ENCODE measurements at regions not wholly inside any gene's neighbourhood (a gene's known extent, or its start where the extent isn't known, plus 50 kb on each side); places are given as distances from the start of the nearest gene placed in this dataset.
A peak's percentile ranks its signal among the peaks of the same experiment; 100 is the strongest.

DNA sequence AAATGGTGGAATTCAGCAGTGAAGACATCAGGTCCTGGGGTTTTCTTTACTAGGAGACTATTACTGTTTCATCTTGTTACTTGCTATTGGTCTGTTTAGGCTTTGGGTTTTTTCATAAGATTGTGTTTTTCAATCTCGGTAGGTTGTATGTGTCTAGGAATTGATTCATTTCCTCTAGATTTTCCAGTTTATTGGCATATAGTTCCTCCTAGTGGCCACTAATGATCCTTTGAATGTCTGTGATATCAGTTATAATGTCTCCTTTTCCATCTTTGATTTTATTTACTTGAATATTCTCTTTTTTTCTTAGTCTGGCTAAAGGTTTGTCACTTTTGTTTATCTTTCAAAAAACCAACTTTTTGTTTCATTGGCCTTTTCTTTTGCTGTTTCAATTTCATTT is 233.0 kb downstream of the RWDD3 start:
- no peaks in the 10 kb centered on the region for H3K27me3 ChIP-seq (ENCODE audit: insufficient read depth, low read depth)
- no peaks in the 10 kb centered on the region for H3K9me3 ChIP-seq (ENCODE audit: insufficient read depth, low read depth)
- no peak for TF ChIP-seq EZH2 (IDR thresholded peaks at IDR 0.05; ENCODE audit: low read depth)
- peak; percentile 67 for TF ChIP-seq CTCF (conservative IDR thresholded peaks at IDR 0.05)
- intact Hi-C loops (cut with micrococcal nuclease; ENCODE audit: unreplicated experiment), result no loop called here
- no peak overlapping the region for H3K4me3 ChIP-seq
- H3K4me1 ChIP-seq (replicated peaks; ENCODE audit: insufficient read depth), result no peaks in the 10 kb centered on the region
- H3K79me2 ChIP-seq (ENCODE audit: low read depth), result no peaks in the 10 kb centered on the region
- H3K4me2 ChIP-seq, result no peak overlapping the region
- no peak for DNase-seq
- no peak overlapping the region for H2AFZ ChIP-seq
- no peaks in the 10 kb centered on the region for H3K9me2 ChIP-seq (ENCODE audit: insufficient read depth)
- BruUV-seq (replicated peaks), result no TSS peak
- ChIA-PET POLR2A (ENCODE audit: unreplicated experiment) (no interaction called here), CTCF (no interaction called here)
- H3F3A ChIP-seq (ENCODE audit: insufficient read depth, low read depth), result no peaks in the 10 kb centered on the region
- H4K20me1 ChIP-seq (ENCODE audit: insufficient read depth), result peaks cover 8% of the 10 kb centered on the region; the same call in 1 of the 2 replicates
- no peak overlapping the region for H3K27ac ChIP-seq
- H3K36me3 ChIP-seq (ENCODE audit: low read depth), result no peaks in the 10 kb centered on the region

DNA sequence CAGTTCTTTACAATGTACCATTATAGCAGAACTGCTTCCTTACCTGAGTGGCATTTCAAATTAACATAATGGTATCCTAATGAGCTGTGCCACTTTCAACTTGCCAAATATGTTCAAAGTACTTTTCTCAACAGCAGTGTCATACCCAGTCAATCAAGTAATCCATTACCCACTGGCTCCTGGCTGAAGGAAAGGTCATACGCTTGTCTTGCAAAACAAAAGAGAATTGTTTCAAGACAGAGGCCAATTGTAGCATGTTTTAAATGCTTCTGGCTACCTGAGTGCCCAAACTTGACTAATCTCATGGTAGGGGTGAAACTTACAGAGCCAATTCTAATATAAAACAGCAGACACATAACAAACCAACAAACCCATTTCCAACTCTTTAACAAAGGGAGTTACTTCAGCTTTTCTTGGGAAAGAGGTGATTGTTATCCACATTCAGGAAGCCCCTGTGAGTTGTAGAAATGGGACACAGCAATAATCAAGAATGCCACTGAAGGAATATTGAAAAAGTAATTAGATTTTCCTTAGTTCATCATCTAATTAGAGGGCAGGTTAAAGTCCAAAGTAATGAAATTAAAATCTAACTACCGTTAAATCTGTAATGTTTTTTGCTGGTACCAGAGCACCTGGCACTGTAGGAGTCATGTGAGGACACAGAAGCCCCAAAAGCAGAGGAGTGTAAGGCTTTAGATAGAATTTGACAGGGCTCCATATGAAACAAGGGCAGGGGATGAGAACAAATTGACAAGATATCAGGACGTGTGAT is 241.9 kb downstream of the RWDD3 start:
- Histone ChIP-seq H3K4me3 (no peak overlapping the region), H2AFZ (no peak overlapping the region), H3K4me2 (no peak overlapping the region), H3K27me3 (ENCODE audit: insufficient read depth, low read depth) (no peaks in the 10 kb centered on the region), H3K9me3 (ENCODE audit: insufficient read depth, low read depth) (no peaks in the 10 kb centered on the region), H3F3A (ENCODE audit: insufficient read depth, low read depth) (no peaks in the 10 kb centered on the region), H3K4me1 (replicated peaks; ENCODE audit: insufficient read depth) (no peaks in the 10 kb centered on the region), H3K9me2 (ENCODE audit: insufficient read depth) (0 out of 2 replicates have a peak, but pooled peaks cover 4% of the 10 kb centered on the region), H3K79me2 (ENCODE audit: low read depth) (no peaks in the 10 kb centered on the region), H3K27ac (no peak overlapping the region), H4K20me1 (ENCODE audit: insufficient read depth) (no peaks in the 10 kb centered on the region), H3K36me3 (ENCODE audit: low read depth) (no peaks in the 10 kb centered on the region)
- ChIA-PET CTCF (no interaction called here), POLR2A (ENCODE audit: unreplicated experiment) (no interaction called here)
- intact Hi-C loops (cut with micrococcal nuclease; ENCODE audit: unreplicated experiment), result no loop called here
- no peak for DNase-seq
- TF ChIP-seq CTCF (conservative IDR thresholded peaks at IDR 0.05), result no peak
- no peak for TF ChIP-seq EZH2 (IDR thresholded peaks at IDR 0.05; ENCODE audit: low read depth)
- BruUV-seq (replicated peaks), result no TSS peak

DNA sequence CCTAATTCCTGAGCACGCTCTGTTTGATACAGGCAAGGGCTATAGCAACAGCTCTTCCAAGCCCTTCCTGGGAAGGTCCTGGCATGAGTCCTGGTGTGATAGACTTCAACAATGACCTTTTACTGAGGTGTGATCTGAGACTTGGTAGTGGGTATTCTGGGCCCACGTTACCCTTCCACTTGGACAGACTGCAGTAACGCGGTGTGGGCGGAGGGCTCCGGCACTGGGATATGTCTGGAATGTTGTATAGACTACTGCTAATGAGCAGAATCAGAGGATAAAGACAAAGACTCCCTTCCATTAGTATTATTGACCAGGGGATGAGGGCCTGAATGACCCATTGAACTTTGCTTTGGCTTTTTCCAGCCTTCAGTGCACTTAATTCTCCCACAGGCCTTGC is 262.3 kb downstream of the RWDD3 start:
- no peaks in the 10 kb centered on the region for H3K36me3 ChIP-seq (ENCODE audit: low read depth)
- ChIA-PET CTCF (no interaction called here), POLR2A (ENCODE audit: unreplicated experiment) (no interaction called here)
- no peak overlapping the region for H3K4me2 ChIP-seq
- intact Hi-C loops (cut with micrococcal nuclease; ENCODE audit: unreplicated experiment), result no loop called here
- H3K4me1 ChIP-seq (replicated peaks; ENCODE audit: insufficient read depth), result no peaks in the 10 kb centered on the region
- 0 out of 2 replicates have a peak, but pooled peaks cover 4% of the 10 kb centered on the region for H3K27me3 ChIP-seq (ENCODE audit: insufficient read depth, low read depth)
- no peak for DNase-seq
- no peaks in the 10 kb centered on the region for H4K20me1 ChIP-seq (ENCODE audit: insufficient read depth)
- no peaks in the 10 kb centered on the region for H3K9me2 ChIP-seq (ENCODE audit: insufficient read depth)
- H3K79me2 ChIP-seq (ENCODE audit: low read depth), result no peaks in the 10 kb centered on the region
- H3F3A ChIP-seq (ENCODE audit: insufficient read depth, low read depth), result no peaks in the 10 kb centered on the region
- no peaks in the 10 kb centered on the region for H3K9me3 ChIP-seq (ENCODE audit: insufficient read depth, low read depth)
- TF ChIP-seq EZH2 (IDR thresholded peaks at IDR 0.05; ENCODE audit: low read depth) (no peak), CTCF (conservative IDR thresholded peaks at IDR 0.05) (no peak)
- H2AFZ ChIP-seq, result no peak overlapping the region
- H3K27ac ChIP-seq, result no peak overlapping the region
- H3K4me3 ChIP-seq, result no peak overlapping the region
- no TSS peak for BruUV-seq (replicated peaks)

All from PC-9 (cell line).